SK-N-MC (cell line): ENCODE measurements at regions not wholly inside any gene's neighbourhood (a gene's known extent, or its start where the extent isn't known, plus 50 kb on each side); places are given as distances from the start of the nearest gene placed in this dataset.

Source experiments
- DNase-seq: peaks from one replicate; pipeline ENCODE4 v3.0.0-alpha.2; 2011; ENCODE audit warnings: low read depth, low spot score
- H3K27ac ChIP-seq: fragments of 200-600 bp; sonication (generic); 2 replicates; pipeline ENCODE4 v1.5.1; 2016; ENCODE audit warnings: mixed run types
- H3K36me3 ChIP-seq: fragments of 200-600 bp; sonication (generic); 2 replicates; pipeline ENCODE4 v1.6.1; 2017; ENCODE audit warnings: antibody characterized with exemption, low read length, mixed read lengths; ENCODE audit not compliant: insufficient read depth
- H3K4me3 ChIP-seq: fragments of 200-600 bp; sonication (generic); 2 replicates; pipeline ENCODE4 v1.5.1; 2016
- H3K9ac ChIP-seq: fragments of 200-600 bp; sonication (generic); 2 replicates; pipeline ENCODE4 v1.8.0; 2017; ENCODE audit warnings: mixed run types, mixed read lengths; ENCODE audit not compliant: insufficient read length
- H3K9me3 ChIP-seq: fragments of 200-600 bp; sonication (generic); 2 replicates; pipeline ENCODE4 v1.6.1; 2017; ENCODE audit warnings: low read depth, mild to moderate bottlenecking, antibody characterized with exemption, low read length, moderate library complexity, mixed read lengths
- EZH2 ChIP-seq: fragments of 200-600 bp; sonication (generic); IDR thresholded peaks from one replicate; pipeline ENCODE4 v1.6.1; 2017; ENCODE audit warnings: antibody characterized with exemption
- FOXP2 ChIP-seq: optimal IDR thresholded peaks from 2 replicates; pipeline ENCODE3; 2011; ENCODE audit warnings: mild to moderate bottlenecking, moderate library complexity; ENCODE audit not compliant: insufficient read depth; ENCODE audit errors: extremely low read length, control extremely low read depth
- POLR2AphosphoS5 ChIP-seq: IDR thresholded peaks from 2 replicates; pipeline ENCODE4 v1.6.1; 2012; ENCODE audit warnings: mild to moderate bottlenecking, low read depth, low read length, borderline replicate concordance

DNA sequence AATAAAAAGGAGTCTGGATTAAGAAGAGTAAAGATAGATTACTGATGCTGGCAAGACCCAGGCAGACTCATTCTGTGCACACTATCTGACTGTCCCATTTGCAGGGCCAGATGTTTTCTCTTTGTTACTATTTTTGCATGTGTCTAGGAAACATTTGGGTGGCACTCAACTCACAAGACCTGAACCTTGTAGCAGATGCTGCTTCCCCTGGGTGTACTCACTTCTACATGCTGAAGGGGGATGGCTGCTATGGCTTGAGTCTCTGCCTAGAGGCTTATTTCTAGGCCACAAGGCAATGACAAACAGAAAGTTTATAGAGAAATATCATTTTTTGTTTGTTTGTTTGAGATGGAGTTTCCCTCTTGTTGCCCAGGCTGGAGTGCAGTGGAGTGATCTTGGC is 351.4 kb downstream of the FOXA2 start:
- DNase-seq, result no peak
- Histone ChIP-seq H3K9ac (no peak overlapping the region), H3K9me3 (no peaks in the 10 kb centered on the region), H3K27ac (no peak overlapping the region), H3K36me3 (no peaks in the 10 kb centered on the region), H3K4me3 (no peak overlapping the region)
- TF ChIP-seq FOXP2 (no peak), EZH2 (no peak), POLR2AphosphoS5 (no peak)

- no peak overlapping the region for H3K27ac ChIP-seq
- H3K9me3 ChIP-seq, result no peaks in the 10 kb centered on the region
- H3K4me3 ChIP-seq, result no peak overlapping the region
- H3K36me3 ChIP-seq, result no peaks in the 10 kb centered on the region
- H3K9ac ChIP-seq, result no peak overlapping the region
- TF ChIP-seq POLR2AphosphoS5, result no peak
- no peak for TF ChIP-seq FOXP2
- no peak for TF ChIP-seq EZH2
- no peak for DNase-seq
Observed at GRCh38 chr20:22232473-22232872, 351.9 kb downstream of the FOXA2 start.

- no peaks in the 10 kb centered on the region for H3K36me3 ChIP-seq
- no peak overlapping the region for H3K27ac ChIP-seq
- DNase-seq, result no peak
- H3K9me3 ChIP-seq, result no peaks in the 10 kb centered on the region
- no peak for TF ChIP-seq FOXP2
- no peak overlapping the region for H3K4me3 ChIP-seq
- no peak overlapping the region for H3K9ac ChIP-seq
Observed at GRCh38 chr20:22226849-22227700, 357.3 kb downstream of the FOXA2 start.

GRCh38 chr20:22223236-22223635 is 361.1 kb downstream of the FOXA2 start:
- no peak overlapping the region for H3K27ac ChIP-seq
- H3K9ac ChIP-seq, result no peak overlapping the region
- no peaks in the 10 kb centered on the region for H3K36me3 ChIP-seq
- H3K4me3 ChIP-seq, result no peak overlapping the region
- no peak for DNase-seq
- no peaks in the 10 kb centered on the region for H3K9me3 ChIP-seq
- TF ChIP-seq POLR2AphosphoS5 (no peak), FOXP2 (no peak), EZH2 (no peak)

GRCh38 chr20:22217712-22218352 is 366.5 kb downstream of the FOXA2 start:
- no peaks in the 10 kb centered on the region for H3K36me3 ChIP-seq
- TF ChIP-seq EZH2 (no peak), FOXP2 (no peak), POLR2AphosphoS5 (no peak)
- DNase-seq, result no peak
- H3K9me3 ChIP-seq, result no peaks in the 10 kb centered on the region
- H3K9ac ChIP-seq, result no peak overlapping the region
- H3K27ac ChIP-seq, result no peak overlapping the region
- H3K4me3 ChIP-seq, result no peak overlapping the region

- no peak for DNase-seq
- TF ChIP-seq POLR2AphosphoS5 (no peak), EZH2 (no peak), FOXP2 (no peak)
- no peaks in the 10 kb centered on the region for H3K36me3 ChIP-seq
- H3K9ac ChIP-seq, result no peak overlapping the region
- H3K9me3 ChIP-seq, result no peaks in the 10 kb centered on the region
- no peak overlapping the region for H3K4me3 ChIP-seq
- H3K27ac ChIP-seq, result no peak overlapping the region
Observed at GRCh38 chr20:22216984-22217383, 367.4 kb downstream of the FOXA2 start.

- no peak overlapping the region for H3K27ac ChIP-seq
- H3K4me3 ChIP-seq, result no peak overlapping the region
- no peak for DNase-seq
- no peak for TF ChIP-seq POLR2AphosphoS5
- TF ChIP-seq EZH2, result peak; percentile 4
- H3K9me3 ChIP-seq, result no peaks in the 10 kb centered on the region
- no peak overlapping the region for H3K9ac ChIP-seq
- H3K36me3 ChIP-seq, result no peaks in the 10 kb centered on the region
Observed at GRCh38 chr20:22214296-22214695, 370.1 kb downstream of the FOXA2 start.

DNA sequence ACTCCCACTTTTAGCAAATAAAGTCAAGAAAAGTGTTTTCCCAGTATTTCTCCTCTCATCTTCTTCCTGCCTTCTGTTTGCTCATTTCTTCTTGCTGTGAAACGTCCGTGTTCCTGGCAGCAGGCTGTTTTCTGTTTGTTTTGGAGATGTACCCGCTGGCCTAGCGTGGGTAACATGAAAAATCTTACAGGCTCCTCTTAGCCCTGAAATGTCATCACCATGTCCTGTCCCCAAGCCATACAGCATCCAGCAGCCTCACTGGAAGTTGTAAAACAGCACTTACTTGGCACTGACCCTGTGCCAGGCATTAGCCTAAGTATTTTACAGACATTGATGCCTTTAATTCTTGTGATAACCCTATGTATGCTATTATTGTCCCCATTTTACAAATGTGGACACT is 371.1 kb downstream of the FOXA2 start:
- H3K9me3 ChIP-seq, result no peaks in the 10 kb centered on the region
- TF ChIP-seq FOXP2 (no peak), POLR2AphosphoS5 (no peak), EZH2 (no peak)
- no peaks in the 10 kb centered on the region for H3K36me3 ChIP-seq
- no peak overlapping the region for H3K27ac ChIP-seq
- H3K9ac ChIP-seq, result no peak overlapping the region
- no peak overlapping the region for H3K4me3 ChIP-seq
- no peak for DNase-seq
